Esophagus squamous epithelium (tissue), 4 donors: ENCODE measurements at regions not wholly inside any gene's neighbourhood (a gene's known extent, or its start where the extent isn't known, plus 50 kb on each side); places are given as distances from the start of the nearest gene placed in this dataset.

Experiments
- POLR2A ChIP-seq, 4 donors: fragments of 450-650 bp; IDR thresholded peaks; one replicate each; pipeline ENCODE4 v1.6.1; 2017; ENCODE audit warnings: antibody characterized with exemption in 4 of 4, mild to moderate bottlenecking in 4 of 4, moderate library complexity in 3 of 4
- TF ChIP-seq, protein P1 (sequence below), 6 experiments: fragments of 450-650 bp in 4 of 6; fragments of 200-600 bp in 2 of 6; sonication (generic) in 2 of 6; IDR thresholded peaks; one replicate each; pipeline ENCODE4 v1.5.1; 2016 to 2019; ENCODE audit warnings: antibody characterized with exemption in 6 of 6, mild to moderate bottlenecking in 4 of 6, moderate library complexity in 4 of 6

DNA sequence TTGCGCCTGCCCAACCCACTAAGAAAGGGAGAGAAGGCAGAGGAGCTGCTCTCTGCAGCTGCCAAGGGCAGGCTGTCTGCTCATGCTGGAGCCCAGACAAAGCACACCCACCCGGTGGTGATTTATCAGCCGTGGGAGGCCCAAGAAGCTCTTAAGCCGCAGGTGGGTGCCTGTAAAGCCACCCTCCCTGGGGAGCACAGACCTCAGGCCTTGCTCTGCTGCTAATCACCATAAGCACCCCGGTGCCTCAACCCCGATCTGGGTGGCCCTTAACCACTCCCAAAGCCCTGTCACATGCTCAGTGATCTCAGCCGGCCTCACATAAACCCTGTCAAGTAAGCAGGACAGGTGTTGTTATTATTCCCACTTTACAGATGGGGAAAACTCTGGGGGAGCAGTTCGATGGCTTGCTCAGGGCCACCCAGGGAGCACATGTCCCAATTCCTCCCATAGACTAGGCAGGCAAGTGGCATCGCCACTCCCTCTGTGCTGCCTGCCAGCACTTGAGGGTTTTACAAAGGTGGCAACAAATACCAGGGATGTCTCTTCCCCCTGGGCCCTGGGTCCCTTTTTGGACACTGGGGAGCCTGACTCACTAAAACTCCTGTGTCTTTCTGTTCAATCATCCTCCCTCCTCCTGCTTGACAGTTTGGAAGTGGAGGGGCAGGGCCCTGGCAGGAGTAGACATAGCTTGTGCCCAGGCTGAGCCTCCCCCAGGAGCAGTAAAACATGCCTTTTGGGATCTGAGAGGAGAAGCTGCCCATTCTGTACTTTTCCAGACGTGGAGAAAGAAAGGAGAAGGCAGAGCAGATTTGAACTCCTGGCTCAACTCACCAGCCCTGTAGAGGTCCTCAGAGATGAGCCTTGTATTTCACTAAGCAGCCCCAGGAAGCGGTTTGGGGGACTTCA, 299.3 kb downstream of the SOX9 start:
- TF ChIP-seq, protein P1, sequence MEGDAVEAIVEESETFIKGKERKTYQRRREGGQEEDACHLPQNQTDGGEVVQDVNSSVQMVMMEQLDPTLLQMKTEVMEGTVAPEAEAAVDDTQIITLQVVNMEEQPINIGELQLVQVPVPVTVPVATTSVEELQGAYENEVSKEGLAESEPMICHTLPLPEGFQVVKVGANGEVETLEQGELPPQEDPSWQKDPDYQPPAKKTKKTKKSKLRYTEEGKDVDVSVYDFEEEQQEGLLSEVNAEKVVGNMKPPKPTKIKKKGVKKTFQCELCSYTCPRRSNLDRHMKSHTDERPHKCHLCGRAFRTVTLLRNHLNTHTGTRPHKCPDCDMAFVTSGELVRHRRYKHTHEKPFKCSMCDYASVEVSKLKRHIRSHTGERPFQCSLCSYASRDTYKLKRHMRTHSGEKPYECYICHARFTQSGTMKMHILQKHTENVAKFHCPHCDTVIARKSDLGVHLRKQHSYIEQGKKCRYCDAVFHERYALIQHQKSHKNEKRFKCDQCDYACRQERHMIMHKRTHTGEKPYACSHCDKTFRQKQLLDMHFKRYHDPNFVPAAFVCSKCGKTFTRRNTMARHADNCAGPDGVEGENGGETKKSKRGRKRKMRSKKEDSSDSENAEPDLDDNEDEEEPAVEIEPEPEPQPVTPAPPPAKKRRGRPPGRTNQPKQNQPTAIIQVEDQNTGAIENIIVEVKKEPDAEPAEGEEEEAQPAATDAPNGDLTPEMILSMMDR (IDR thresholded peaks at IDR 0.05): no peak
- TF ChIP-seq POLR2A (IDR thresholded peaks at IDR 0.05): no peak
